ENCODE measurements at regions not wholly inside any gene's neighbourhood (a gene's known extent, or its start where the extent isn't known, plus 50 kb on each side); places are given as distances from the start of the nearest gene placed in this dataset.

- TF ChIP-seq CREB5 (CRISPR knock-in tag; IDR thresholded peaks at IDR 0.05; ENCODE audit: low read depth) (no peak), BACH2 (CRISPR knock-in tag; IDR thresholded peaks at IDR 0.05; ENCODE audit: borderline replicate concordance) (no peak), ZNF70 (CRISPR knock-in tag; IDR thresholded peaks at IDR 0.05) (no peak), ARNTL (CRISPR knock-in tag; IDR thresholded peaks at IDR 0.05; ENCODE audit: borderline replicate concordance, low read depth) (no peak), ZFP3 (CRISPR knock-in tag; IDR thresholded peaks at IDR 0.05) (no peak), ESRRG (CRISPR knock-in tag; IDR thresholded peaks at IDR 0.05) (no peak), RARB (CRISPR knock-in tag; IDR thresholded peaks at IDR 0.05) (no peak), SNAI2 (CRISPR knock-in tag; IDR thresholded peaks at IDR 0.05) (no peak), ZFP30 (CRISPR knock-in tag; IDR thresholded peaks at IDR 0.05) (no peak)
- TF ChIP-seq, protein P1, sequence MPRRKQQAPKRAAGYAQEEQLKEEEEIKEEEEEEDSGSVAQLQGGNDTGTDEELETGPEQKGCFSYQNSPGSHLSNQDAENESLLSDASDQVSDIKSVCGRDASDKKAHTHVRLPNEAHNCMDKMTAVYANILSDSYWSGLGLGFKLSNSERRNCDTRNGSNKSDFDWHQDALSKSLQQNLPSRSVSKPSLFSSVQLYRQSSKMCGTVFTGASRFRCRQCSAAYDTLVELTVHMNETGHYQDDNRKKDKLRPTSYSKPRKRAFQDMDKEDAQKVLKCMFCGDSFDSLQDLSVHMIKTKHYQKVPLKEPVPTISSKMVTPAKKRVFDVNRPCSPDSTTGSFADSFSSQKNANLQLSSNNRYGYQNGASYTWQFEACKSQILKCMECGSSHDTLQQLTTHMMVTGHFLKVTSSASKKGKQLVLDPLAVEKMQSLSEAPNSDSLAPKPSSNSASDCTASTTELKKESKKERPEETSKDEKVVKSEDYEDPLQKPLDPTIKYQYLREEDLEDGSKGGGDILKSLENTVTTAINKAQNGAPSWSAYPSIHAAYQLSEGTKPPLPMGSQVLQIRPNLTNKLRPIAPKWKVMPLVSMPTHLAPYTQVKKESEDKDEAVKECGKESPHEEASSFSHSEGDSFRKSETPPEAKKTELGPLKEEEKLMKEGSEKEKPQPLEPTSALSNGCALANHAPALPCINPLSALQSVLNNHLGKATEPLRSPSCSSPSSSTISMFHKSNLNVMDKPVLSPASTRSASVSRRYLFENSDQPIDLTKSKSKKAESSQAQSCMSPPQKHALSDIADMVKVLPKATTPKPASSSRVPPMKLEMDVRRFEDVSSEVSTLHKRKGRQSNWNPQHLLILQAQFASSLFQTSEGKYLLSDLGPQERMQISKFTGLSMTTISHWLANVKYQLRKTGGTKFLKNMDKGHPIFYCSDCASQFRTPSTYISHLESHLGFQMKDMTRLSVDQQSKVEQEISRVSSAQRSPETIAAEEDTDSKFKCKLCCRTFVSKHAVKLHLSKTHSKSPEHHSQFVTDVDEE (CRISPR knock-in tag; IDR thresholded peaks at IDR 0.05) = no peak
- TF ChIP-seq, protein P2, sequence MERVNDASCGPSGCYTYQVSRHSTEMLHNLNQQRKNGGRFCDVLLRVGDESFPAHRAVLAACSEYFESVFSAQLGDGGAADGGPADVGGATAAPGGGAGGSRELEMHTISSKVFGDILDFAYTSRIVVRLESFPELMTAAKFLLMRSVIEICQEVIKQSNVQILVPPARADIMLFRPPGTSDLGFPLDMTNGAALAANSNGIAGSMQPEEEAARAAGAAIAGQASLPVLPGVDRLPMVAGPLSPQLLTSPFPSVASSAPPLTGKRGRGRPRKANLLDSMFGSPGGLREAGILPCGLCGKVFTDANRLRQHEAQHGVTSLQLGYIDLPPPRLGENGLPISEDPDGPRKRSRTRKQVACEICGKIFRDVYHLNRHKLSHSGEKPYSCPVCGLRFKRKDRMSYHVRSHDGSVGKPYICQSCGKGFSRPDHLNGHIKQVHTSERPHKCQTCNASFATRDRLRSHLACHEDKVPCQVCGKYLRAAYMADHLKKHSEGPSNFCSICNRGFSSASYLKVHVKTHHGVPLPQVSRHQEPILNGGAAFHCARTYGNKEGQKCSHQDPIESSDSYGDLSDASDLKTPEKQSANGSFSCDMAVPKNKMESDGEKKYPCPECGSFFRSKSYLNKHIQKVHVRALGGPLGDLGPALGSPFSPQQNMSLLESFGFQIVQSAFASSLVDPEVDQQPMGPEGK (CRISPR knock-in tag; IDR thresholded peaks at IDR 0.05; ENCODE audit: borderline replicate concordance) = no peak
These were observed 75.4 kb downstream of the FAT4 start for GRCh38 chr4:125390126-125390525.
